ENCODE measurements at regions not wholly inside any gene's neighbourhood (a gene's known extent, or its start where the extent isn't known, plus 50 kb on each side); places are given as distances from the start of the nearest gene placed in this dataset.

GRCh38 chr4:43766648-43767047, 682.0 kb downstream of the KCTD8 start:
- TF ChIP-seq GATA3 (IDR thresholded peaks at IDR 0.05; ENCODE audit: low read depth, low read length) = no peak
- TF ChIP-seq GATA2 (IDR thresholded peaks at IDR 0.05; ENCODE audit: low read depth, low read length) = no peak

GRCh38 chr4:43776371-43776770, 672.2 kb downstream of the KCTD8 start:
- TF ChIP-seq GATA2 (IDR thresholded peaks at IDR 0.05; ENCODE audit: low read depth, low read length) = no peak
- no peak for TF ChIP-seq GATA3 (IDR thresholded peaks at IDR 0.05; ENCODE audit: low read depth, low read length)

GRCh38 chr4:43778187-43778915, 670.3 kb downstream of the KCTD8 start:
- no peak for TF ChIP-seq GATA3 (IDR thresholded peaks at IDR 0.05; ENCODE audit: low read depth, low read length)
- no peak for TF ChIP-seq GATA2 (IDR thresholded peaks at IDR 0.05; ENCODE audit: low read depth, low read length)

GRCh38 chr4:43781125-43781524, 667.5 kb downstream of the KCTD8 start:
- TF ChIP-seq GATA2 (IDR thresholded peaks at IDR 0.05; ENCODE audit: low read depth, low read length) (no peak), GATA3 (IDR thresholded peaks at IDR 0.05; ENCODE audit: low read depth, low read length) (no peak)

GRCh38 chr4:43782391-43782790, 666.2 kb downstream of the KCTD8 start:
- TF ChIP-seq GATA2 (IDR thresholded peaks at IDR 0.05; ENCODE audit: low read depth, low read length) (no peak), GATA3 (IDR thresholded peaks at IDR 0.05; ENCODE audit: low read depth, low read length) (no peak)

- TF ChIP-seq GATA3 (IDR thresholded peaks at IDR 0.05; ENCODE audit: low read depth, low read length) (no peak), GATA2 (IDR thresholded peaks at IDR 0.05; ENCODE audit: low read depth, low read length) (no peak)
Measured at GRCh38 chr4:43816116-43816515, 632.5 kb downstream of the KCTD8 start.

- no peak for TF ChIP-seq GATA3 (IDR thresholded peaks at IDR 0.05; ENCODE audit: low read depth, low read length)
Measured at GRCh38 chr4:43822621-43823020, 626.0 kb downstream of the KCTD8 start.

- TF ChIP-seq GATA2 (IDR thresholded peaks at IDR 0.05; ENCODE audit: low read depth, low read length) (no peak), GATA3 (IDR thresholded peaks at IDR 0.05; ENCODE audit: low read depth, low read length) (no peak)
Measured at GRCh38 chr4:43835869-43836268, 612.7 kb downstream of the KCTD8 start.

GRCh38 chr4:43837171-43837570, 611.4 kb downstream of the KCTD8 start:
- TF ChIP-seq GATA2 (IDR thresholded peaks at IDR 0.05; ENCODE audit: low read depth, low read length) (no peak), GATA3 (IDR thresholded peaks at IDR 0.05; ENCODE audit: low read depth, low read length) (no peak)

GRCh38 chr4:43837604-43838003, 611.0 kb downstream of the KCTD8 start:
- TF ChIP-seq GATA3 (IDR thresholded peaks at IDR 0.05; ENCODE audit: low read depth, low read length) (no peak), GATA2 (IDR thresholded peaks at IDR 0.05; ENCODE audit: low read depth, low read length) (no peak)

GRCh38 chr4:43842594-43842993, 606.0 kb downstream of the KCTD8 start:
- TF ChIP-seq GATA3 (IDR thresholded peaks at IDR 0.05; ENCODE audit: low read depth, low read length) (no peak), GATA2 (IDR thresholded peaks at IDR 0.05; ENCODE audit: low read depth, low read length) (no peak)

GRCh38 chr4:43843501-43843900, 605.1 kb downstream of the KCTD8 start:
- TF ChIP-seq GATA2 (IDR thresholded peaks at IDR 0.05; ENCODE audit: low read depth, low read length) = no peak
- TF ChIP-seq GATA3 (IDR thresholded peaks at IDR 0.05; ENCODE audit: low read depth, low read length) = no peak

GRCh38 chr4:43846111-43846587, 602.5 kb downstream of the KCTD8 start:
- TF ChIP-seq GATA3 (IDR thresholded peaks at IDR 0.05; ENCODE audit: low read depth, low read length) (no peak), GATA2 (IDR thresholded peaks at IDR 0.05; ENCODE audit: low read depth, low read length) (no peak)

- no peak for TF ChIP-seq GATA2 (IDR thresholded peaks at IDR 0.05; ENCODE audit: low read depth, low read length)
- TF ChIP-seq GATA3 (IDR thresholded peaks at IDR 0.05; ENCODE audit: low read depth, low read length) = no peak
Measured at GRCh38 chr4:43853565-43854264, 594.9 kb downstream of the KCTD8 start.

- TF ChIP-seq GATA3 (IDR thresholded peaks at IDR 0.05; ENCODE audit: low read depth, low read length) (no peak), GATA2 (IDR thresholded peaks at IDR 0.05; ENCODE audit: low read depth, low read length) (no peak)
Measured at GRCh38 chr4:43855283-43855682, 593.3 kb downstream of the KCTD8 start.

Measured in SH-SY5Y (cell line).